GM18507 (cell line): ENCODE measurements at regions not wholly inside any gene's neighbourhood (a gene's known extent, or its start where the extent isn't known, plus 50 kb on each side); places are given as distances from the start of the nearest gene placed in this dataset.
"Not testable (repeated sequence)": the region's sequence is repeated elsewhere in the genome, so short reads cannot be mapped to it uniquely, and the experiment has no call there.

ENCODE experiments used
- DNase-seq: peaks from one replicate; pipeline ENCODE4 v3.0.0; 2011; ENCODE audit warnings: low read depth; ENCODE audit not compliant: insufficient read length; ENCODE audit errors: extremely low spot score
- FAIRE-seq: peaks from 2 replicates; lab custom pipeline; 2011; peaks lifted over from hg19 to GRCh38; lab: Jason Lieb, UNC

DNA sequence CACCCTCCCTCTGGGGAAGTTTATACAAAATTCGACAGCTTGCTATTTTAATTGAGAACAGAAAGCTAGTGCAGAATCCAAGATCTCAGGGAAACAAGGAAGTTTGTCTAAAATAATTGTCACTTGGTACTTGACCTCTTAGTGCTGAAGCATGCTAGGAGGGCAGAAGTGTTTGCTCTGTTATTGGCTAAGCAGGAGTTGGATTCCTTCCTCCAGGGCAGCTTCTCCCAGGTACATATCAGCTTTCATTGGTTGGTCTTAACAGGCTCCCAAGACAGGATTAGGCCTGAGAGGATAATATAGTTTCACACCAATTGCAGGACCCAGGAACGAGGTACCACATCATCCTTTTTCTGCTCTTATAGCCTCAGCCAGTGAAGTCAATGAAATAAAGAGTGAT, 432.8 kb downstream of the IRX1 start:
- no peak for DNase-seq
- no peak for FAIRE-seq

DNA sequence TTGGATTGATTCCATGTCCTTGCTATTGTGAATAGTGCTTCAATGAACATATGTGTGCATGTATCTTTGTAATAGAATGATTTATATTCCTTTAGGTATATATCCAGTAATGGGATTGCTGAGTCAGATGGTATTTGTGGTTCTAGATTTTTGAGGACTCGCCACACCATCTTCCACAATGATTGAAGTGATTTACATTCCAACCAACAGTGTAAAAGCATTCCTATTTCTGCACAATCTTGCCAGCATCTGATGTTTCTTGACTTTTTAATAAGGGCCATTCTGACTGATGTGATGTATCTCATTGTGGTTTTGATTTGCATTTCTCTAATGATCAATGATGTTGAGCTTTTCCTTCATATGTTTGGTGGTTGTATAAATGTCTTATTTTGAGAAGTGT, 437.9 kb downstream of the IRX1 start:
- DNase-seq, FAIRE-seq: not testable (repeated sequence)

DNA sequence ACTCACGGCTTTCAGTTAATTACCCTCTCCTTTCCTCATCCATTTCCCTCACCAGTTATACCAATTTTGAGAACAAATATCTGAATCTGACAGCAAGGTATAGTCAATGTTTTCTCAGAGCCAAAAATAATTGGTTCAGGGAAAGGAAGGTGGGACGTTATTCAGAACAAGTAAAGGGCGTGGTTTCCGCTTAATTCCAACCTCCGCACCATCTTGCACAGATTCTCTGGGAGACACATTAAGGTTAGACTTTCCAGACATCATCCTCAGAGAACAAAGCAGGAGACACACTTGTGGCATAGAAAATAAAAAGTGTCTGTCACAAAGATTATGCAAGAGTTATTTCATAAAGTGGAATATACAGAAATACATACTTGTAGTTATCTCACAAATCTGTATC, 441.2 kb downstream of the IRX1 start:
- no peak for FAIRE-seq

DNA sequence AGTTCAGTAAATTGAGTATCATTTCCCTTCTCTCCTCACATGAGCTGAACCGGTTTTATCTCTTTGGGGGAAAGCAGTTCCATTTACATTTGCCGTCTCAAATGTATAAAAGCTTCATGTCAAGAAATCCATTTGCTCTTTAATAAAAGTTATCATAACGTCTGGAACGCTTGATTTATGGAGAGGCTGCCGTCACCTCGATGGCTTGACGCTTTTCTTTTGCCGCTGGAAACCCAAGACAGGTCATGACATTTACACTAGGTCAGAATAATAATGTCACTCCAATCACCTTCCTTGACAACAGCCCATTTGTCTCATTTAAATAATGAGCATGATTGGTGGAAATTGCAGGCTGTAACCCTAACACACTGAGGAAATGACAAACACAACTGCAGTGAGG, 443.4 kb downstream of the IRX1 start:
- no peak for DNase-seq
- no peak for FAIRE-seq

More for the DNA sequence above, 441.2 kb downstream of the IRX1 start:
- DNase-seq = no peak

DNA sequence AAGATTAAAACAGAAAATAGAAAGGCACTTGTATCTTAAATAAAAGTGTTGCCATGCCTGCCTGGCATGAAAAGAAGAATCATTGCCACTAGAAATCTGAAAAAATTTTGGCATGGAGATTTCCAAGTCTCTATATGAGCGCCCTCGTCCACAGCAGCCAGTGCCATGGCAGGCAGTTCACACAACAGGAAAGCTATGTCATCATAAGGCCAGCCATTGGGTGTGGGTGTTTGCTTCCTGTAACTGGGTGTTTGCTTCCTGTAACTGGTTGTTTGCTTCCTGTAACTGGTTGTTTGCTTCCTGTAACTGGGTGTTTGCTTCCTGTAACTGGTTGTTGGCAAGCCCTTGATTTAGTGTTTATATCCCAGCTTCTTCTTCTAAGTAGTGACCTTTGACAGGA, 446.7 kb downstream of the IRX1 start:
- DNase-seq (no peak), FAIRE-seq (no peak)

DNA sequence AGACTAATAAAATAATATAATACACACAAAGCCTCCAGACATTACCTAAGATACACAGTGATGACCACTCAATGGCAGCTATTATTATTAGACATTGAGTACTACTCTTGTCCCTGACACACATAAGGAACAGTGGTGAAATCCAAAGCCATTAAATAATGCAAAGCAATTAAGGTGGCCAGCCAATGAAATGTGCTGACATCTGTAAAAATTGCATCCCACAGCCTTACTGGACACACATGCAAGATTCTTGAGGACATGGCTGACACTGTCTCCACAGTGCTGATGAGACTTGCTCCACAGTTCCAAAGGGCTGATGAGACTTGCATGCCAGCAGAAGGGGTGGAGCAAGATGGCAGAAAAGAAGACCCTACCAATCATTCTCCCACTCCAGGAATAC, 447.5 kb downstream of the IRX1 start:
- FAIRE-seq (no peak), DNase-seq (no peak)

DNA sequence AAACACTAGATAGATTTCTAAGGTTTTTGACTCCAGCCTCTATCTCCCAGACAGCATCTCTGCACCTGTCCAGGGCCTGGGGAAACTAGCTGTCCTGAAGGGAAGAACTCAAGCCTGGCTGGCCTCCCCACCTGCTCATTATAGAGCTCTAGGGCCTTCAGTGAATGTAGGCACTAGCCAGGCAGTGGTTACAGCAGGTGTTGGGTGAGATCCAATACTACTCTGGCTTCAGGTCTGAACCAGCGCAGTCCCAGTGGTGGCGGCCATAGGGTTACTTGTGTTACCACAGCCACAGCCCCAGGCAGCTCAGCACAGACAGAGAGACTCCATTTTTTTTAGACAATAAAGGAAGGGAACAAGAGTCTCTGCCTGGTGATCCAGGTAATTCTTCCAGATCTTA, 449.2 kb downstream of the IRX1 start:
- no peak for DNase-seq
- no peak for FAIRE-seq

DNA sequence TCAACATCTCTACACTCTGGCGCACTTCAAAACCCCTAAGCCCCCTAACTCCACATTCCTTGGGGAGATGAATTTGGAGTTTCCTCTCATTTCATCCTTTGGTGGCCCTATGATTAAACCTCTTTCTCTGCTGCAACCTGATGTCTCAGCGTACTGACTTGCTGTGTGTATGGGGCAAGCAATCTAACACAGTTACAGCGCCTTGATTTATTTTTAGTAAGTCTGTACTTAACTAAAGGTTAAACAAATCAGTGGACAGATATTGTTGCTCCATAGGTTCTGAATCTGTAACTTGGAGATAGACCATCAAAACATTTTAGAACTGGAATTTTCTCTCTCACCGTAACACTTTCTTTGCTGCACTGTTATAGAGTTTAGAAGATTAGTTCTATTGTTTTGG, 452.8 kb downstream of the IRX1 start:
- DNase-seq (no peak), FAIRE-seq (no peak)

DNA sequence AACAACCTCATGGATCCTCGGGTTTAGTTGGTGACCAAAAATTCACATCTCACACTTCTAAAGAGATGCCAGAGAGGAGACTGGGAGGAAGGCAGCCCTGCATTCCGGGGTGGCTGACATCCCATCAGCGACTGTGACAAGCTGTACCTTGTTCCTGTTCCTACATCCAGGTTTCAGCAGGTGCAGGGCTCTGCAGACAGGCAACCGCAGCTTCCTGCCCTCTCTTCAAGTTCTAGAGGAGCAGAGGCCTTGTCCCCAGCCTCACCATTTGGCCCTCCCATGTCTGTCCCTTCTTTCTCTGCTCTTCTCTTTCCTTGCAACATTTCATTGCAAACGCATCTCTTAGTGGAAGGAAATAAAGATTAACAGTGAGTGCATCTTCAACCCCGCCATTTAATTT, 454.6 kb downstream of the IRX1 start:
- no peak for FAIRE-seq
- DNase-seq = no peak

DNA sequence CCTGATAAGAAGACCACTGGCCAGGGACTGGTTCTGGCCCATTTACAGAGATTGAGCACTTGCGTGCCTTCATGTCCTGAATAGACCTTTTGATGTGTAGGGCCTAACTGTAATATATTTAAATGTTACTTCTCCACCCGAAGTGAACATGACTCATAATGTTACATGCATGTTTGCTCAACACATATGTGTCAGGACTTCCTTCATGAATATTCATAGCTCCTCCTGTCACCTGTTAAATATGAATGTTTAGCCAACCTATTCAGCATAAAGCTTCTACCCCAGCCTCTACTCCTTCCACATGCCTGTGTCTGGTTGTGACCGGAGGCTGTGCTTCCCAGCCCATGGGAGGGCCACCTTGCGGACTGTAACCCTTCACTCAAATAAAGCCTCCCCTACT, 457.5 kb downstream of the IRX1 start:
- DNase-seq = no peak
- FAIRE-seq = no peak

DNA sequence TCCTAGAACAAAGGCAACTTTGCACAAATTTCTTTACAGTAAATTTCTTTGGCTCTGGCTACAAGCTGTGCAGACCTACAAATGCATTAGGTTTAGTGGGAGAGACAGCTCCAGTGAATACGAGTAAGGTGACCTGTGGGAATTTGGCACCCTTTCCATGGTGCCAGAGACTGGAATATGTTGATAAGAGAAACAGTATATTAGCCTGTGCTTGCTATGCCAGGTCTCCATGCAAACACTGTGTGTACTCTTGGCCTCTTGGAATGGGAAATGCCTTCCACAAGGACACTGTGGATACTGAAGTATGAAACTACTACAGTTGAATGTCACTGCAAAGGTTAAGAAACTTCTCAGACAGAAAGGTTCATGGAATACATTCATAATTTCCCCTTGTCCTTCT, 458.5 kb downstream of the IRX1 start:
- FAIRE-seq (no peak), DNase-seq (no peak)

DNA sequence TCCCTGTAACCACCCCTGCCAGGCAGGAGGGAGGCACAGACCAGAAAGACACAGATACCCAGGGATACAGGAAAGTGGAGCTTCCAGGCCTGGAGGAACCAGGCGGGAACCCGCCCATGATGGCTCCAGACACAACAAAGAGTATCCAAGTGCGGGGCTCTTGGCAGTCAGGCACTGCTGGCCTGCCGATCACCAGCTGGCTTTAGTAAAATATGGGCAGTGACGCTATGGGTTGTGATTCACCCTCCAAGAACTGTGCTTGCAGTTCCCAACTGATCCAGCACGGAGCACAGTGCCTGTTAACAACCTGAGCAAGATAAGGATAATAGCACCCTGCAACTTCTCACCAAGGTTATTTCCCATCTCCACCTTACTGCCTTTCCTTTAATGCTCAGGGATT, 463.3 kb downstream of the IRX1 start:
- DNase-seq = no peak
- no peak for FAIRE-seq

DNA sequence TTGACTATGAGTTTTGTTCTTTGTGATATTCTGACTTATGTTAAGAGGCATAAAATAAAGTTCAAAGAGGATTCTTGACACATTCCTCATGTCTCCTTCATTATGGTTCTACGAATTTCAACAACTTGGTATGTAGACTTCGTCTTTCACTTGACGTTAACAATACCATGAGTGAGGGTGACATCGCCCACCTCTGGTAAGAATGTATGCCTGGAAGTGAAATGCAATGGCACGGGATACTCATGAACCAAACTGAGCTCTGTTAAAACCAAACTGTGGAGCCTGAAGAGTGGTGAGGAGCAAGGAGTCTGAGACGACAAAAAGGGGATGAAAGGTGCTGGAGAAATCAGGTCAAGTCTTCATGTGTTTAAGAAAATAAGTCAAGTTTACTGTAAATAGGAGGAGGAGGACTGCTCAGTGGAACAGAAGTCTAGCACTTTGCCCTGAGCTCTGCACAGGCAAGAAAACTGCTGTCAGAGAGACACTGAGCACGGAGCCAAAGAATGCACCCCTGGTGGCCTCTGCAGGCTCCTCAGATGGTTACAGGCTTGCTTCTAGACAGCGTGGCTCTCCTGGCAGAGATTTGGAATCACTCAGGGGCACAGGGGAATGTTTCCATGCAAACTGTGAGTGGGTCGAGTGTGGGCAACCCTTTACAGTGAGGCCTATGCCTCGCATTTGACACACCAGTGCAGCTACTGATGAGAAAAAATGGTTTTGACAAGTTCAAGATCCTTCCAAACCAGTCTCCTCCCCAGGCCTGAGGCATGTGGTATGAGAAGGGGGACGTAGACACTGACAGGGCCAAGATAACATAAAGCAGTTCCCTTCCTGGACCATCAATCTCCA, 470.1 kb downstream of the IRX1 start:
- no peak for FAIRE-seq
- no peak for DNase-seq

DNA sequence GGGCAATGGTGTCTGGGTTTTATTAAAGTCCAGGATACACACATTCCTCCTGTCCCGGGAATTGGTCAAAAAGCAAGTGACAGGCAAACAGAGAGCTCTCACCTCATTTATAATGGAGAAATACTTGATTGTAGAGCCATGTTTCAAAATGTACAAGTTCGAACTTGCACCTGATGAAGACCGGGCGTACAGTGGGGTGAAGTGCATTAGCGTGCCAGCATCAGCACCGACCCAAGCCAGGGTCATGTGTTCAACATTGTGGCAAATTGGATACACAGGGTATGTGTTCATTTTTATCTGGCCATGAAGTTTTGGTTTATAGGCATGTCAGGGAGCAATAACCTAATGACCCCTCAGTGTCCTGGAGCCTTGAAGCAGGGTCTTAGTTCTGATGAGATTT, 472.5 kb downstream of the IRX1 start:
- no peak for DNase-seq

DNA sequence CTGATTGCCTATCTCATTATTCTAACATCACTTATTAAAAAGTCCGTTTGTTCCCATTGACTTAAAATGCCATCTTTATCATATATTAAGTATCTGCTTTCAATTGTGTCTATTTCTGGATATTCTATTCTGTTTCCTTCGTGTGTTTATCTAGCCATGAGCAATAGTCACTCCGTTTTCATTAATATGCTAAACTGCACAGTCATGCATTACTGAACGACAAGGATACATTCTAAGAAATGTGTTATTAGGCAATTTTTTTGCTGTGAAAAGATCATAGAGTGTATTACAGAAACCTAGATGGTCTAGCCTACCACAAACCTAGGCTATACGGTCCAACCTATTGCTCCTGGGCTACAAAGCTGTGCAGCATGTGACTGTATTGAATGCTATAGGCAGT, 482.9 kb downstream of the IRX1 start:
- FAIRE-seq = no peak
- DNase-seq = no peak

More for the DNA sequence above, 472.5 kb downstream of the IRX1 start:
- no peak for FAIRE-seq

DNA sequence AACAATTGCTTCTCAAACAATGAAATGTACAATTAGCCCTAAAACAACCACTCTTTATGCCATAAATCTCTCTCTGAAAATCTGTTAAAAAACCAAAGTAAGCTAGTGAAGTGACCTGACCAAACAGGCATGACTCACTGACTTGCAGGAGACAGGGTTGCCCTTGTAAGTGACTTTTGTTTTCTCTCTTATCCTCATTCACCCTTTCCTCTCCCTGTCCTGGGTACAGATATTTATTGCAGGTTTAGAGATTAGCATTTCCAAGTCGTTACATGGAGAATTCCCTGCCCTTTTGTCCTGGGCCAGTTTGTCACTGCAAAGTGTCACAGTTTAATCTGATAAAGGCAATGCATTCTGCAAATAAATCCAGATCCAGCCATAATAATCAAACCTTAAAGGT, 484.2 kb downstream of the IRX1 start:
- DNase-seq = no peak
- no peak for FAIRE-seq

DNA sequence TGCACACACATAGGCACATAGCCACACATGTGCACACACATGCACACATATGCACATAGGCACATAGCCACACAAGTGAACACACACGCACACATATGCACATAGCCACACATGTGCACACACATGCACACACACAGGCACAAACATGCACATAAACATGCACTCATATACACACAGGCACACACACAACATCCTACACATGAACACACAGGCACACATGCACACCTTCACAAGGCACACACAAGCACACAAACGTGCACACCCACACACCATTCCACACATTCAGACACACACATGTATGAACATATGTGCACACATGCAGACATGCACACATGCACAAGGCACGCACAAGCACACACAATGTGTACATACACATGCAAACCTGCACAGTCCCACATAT, 484.7 kb downstream of the IRX1 start:
- FAIRE-seq (no peak), DNase-seq (no peak)

DNA sequence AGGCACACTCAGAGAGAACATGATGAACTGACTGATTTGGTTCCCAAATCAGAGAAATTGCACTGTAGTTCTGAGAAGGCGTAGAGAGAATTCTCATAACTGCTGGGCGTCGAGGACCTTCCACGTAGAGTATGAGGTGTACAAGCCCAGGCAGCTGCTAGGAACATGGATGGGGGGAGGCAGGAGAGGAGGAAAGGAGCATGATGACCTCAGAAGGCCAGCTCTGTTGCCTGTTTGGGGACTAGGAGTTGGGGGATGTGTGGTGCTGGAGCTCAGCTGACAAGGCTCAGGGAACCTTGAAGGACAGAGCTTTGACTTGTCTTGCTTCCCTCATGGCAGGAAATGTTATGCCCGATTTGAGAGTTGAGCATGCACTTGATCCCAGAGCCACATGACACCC, 485.4 kb downstream of the IRX1 start:
- FAIRE-seq = no peak
- no peak for DNase-seq

DNA sequence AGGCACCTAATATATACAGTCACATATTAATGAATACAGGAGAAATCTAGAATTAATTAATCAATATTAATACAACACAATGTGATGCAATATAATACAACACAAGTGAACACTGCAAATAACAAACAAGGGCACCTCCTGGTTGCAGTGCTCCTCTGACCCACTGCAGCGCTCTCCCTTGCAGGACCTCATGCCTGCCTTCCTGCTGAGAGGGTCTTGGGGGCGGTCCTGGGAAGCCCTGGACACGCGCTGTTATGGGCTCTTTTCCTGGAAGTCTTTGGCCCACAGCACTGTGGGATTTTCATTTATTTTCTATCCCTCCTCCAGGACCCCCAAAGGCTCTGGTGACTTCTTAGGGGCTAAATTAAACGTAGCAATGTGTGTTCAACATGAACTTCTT, 485.8 kb downstream of the IRX1 start:
- FAIRE-seq (no peak), DNase-seq (no peak)

DNA sequence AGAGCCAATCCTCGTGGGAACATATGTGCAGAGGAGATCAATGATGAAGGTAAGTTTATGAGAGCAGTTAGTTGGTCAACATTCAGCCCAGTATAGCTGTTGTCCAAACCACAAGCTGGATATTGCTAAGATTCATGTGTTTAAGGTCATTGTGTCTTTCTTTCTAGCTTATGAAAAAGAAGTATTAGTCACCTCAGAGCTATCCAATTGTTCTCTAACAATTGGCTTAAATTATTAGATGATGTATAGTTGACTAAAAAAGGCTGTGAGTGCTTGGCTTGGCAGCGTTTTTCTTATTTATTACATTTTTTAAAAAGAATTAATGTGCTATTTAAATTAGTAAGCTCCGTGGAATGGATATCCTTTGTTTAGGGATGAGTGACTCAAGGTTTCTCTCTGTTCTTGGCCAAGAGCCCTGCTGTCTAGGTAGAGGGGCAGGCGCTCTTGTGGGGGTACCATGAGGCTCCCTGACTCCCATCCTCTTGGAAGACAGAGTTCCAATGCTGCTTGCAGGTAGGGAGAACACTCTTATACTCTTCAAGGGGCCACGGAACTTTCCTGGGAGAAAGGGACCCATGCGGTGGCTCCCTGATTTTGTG, 487.4 kb downstream of the IRX1 start:
- DNase-seq (no peak), FAIRE-seq (no peak)

DNA sequence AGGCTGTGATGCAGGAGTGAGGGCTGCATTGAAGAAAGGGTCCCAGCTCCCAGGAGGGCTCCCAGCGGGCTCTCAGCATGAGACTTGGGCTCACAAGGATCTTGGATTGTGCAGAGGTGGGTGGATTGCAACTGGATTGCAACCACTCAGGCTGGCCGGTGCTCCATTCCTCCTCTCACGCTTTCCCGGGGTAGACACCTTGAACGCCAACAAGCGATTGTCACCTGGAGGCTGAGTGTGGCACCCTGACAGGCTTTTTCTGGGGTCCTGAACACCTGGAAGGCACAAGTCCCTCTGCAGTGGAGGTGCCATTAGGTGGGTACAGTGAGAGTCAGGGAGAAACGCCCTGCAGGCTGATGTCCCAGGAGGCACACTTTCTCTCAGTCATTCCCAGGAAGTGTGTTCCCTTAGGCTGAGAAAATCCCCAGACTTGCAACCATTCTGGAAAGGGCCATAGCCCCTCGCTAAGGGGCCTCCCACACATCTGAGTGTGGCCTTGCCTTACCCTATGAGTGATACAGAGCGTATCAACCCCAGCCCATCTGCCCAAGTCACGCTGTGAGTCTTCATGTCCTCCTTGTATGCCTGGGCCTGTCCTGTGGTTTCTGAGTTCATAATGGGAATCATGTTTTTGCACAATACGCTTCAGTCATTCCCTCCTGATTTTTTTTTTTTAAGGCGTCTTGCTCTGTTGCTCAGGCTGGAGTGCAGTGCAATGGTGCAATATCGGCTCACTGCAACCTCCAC, 488.1 kb downstream of the IRX1 start:
- no peak for DNase-seq
- no peak for FAIRE-seq
